ENCODE measurements at regions not wholly inside any gene's neighbourhood (a gene's known extent, or its start where the extent isn't known, plus 50 kb on each side); places are given as distances from the start of the nearest gene placed in this dataset.

- TF ChIP-seq, protein P1, sequence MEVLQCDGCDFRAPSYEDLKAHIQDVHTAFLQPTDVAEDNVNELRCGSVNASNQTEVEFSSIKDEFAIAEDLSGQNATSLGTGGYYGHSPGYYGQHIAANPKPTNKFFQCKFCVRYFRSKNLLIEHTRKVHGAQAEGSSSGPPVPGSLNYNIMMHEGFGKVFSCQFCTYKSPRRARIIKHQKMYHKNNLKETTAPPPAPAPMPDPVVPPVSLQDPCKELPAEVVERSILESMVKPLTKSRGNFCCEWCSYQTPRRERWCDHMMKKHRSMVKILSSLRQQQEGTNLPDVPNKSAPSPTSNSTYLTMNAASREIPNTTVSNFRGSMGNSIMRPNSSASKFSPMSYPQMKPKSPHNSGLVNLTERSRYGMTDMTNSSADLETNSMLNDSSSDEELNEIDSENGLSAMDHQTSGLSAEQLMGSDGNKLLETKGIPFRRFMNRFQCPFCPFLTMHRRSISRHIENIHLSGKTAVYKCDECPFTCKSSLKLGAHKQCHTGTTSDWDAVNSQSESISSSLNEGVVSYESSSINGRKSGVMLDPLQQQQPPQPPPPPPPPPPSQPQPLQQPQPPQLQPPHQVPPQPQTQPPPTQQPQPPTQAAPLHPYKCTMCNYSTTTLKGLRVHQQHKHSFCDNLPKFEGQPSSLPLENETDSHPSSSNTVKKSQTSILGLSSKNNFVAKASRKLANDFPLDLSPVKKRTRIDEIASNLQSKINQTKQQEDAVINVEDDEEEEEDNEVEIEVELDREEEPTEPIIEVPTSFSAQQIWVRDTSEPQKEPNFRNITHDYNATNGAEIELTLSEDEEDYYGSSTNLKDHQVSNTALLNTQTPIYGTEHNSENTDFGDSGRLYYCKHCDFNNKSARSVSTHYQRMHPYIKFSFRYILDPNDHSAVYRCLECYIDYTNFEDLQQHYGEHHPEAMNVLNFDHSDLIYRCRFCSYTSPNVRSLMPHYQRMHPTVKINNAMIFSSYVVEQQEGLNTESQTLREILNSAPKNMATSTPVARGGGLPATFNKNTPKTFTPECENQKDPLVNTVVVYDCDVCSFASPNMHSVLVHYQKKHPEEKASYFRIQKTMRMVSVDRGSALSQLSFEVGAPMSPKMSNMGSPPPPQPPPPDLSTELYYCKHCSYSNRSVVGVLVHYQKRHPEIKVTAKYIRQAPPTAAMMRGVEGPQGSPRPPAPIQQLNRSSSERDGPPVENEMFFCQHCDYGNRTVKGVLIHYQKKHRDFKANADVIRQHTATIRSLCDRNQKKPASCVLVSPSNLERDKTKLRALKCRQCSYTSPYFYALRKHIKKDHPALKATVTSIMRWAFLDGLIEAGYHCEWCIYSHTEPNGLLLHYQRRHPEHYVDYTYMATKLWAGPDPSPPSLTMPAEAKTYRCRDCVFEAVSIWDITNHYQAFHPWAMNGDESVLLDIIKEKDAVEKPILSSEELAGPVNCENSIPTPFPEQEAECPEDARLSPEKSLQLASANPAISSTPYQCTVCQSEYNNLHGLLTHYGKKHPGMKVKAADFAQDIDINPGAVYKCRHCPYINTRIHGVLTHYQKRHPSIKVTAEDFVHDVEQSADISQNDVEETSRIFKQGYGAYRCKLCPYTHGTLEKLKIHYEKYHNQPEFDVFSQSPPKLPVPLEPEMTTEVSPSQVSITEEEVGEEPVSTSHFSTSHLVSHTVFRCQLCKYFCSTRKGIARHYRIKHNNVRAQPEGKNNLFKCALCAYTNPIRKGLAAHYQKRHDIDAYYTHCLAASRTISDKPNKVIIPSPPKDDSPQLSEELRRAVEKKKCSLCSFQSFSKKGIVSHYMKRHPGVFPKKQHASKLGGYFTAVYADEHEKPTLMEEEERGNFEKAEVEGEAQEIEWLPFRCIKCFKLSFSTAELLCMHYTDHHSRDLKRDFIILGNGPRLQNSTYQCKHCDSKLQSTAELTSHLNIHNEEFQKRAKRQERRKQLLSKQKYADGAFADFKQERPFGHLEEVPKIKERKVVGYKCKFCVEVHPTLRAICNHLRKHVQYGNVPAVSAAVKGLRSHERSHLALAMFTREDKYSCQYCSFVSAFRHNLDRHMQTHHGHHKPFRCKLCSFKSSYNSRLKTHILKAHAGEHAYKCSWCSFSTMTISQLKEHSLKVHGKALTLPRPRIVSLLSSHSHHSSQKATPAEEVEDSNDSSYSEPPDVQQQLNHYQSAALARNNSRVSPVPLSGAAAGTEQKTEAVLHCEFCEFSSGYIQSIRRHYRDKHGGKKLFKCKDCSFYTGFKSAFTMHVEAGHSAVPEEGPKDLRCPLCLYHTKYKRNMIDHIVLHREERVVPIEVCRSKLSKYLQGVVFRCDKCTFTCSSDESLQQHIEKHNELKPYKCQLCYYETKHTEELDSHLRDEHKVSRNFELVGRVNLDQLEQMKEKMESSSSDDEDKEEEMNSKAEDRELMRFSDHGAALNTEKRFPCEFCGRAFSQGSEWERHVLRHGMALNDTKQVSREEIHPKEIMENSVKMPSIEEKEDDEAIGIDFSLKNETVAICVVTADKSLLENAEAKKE (CRISPR knock-in tag; IDR thresholded peaks at IDR 0.05): no peak
- TF ChIP-seq ZNF331 (CRISPR knock-in tag; IDR thresholded peaks at IDR 0.05; ENCODE audit: low read depth): no peak
- TF ChIP-seq CREB1 (CRISPR knock-in tag; IDR thresholded peaks at IDR 0.05; ENCODE audit: low read depth): no peak
- no peak for TF ChIP-seq EZH2 (IDR thresholded peaks at IDR 0.05; ENCODE audit: low read depth, unreplicated experiment)
- TF ChIP-seq JUNB (IDR thresholded peaks at IDR 0.05; ENCODE audit: unreplicated experiment): no peak
- no peak for TF ChIP-seq NANOG (IDR thresholded peaks at IDR 0.05; ENCODE audit: borderline replicate concordance)
- TF ChIP-seq, protein P2, sequence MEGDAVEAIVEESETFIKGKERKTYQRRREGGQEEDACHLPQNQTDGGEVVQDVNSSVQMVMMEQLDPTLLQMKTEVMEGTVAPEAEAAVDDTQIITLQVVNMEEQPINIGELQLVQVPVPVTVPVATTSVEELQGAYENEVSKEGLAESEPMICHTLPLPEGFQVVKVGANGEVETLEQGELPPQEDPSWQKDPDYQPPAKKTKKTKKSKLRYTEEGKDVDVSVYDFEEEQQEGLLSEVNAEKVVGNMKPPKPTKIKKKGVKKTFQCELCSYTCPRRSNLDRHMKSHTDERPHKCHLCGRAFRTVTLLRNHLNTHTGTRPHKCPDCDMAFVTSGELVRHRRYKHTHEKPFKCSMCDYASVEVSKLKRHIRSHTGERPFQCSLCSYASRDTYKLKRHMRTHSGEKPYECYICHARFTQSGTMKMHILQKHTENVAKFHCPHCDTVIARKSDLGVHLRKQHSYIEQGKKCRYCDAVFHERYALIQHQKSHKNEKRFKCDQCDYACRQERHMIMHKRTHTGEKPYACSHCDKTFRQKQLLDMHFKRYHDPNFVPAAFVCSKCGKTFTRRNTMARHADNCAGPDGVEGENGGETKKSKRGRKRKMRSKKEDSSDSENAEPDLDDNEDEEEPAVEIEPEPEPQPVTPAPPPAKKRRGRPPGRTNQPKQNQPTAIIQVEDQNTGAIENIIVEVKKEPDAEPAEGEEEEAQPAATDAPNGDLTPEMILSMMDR (conservative IDR thresholded peaks at IDR 0.05; ENCODE audit: low read depth in 2 of 2): no peak
- no peak for TF ChIP-seq STAT1 (IDR thresholded peaks at IDR 0.05; ENCODE audit: unreplicated experiment)
- no peak for TF ChIP-seq POLR2AphosphoS5 (IDR thresholded peaks at IDR 0.05; ENCODE audit: low read depth)
These were observed 301.2 kb upstream of the ZNF804A start (continued) for GRCh38 chr2:184297085-184297484.

DNA sequence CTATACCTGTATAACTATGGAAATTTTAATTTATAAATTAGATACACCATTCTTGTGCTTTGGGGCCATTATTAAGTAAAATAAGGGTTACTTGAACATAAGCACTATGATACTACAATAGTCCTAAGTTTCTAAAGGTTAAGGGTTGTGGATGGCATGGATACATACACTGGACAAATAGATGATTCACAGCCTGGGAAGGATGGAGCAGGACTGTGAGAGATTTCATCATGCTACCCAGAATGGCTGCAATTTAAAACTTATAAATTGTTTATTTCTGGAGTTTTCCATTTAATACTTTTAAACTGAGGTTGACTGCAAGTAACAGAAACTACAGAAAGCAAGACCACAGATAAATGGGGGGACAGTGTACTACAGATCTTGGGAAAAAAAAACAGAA, 295.8 kb upstream of the ZNF804A start:
- no peaks in the 10 kb centered on the region for H4K20me1 ChIP-seq (replicated peaks; ENCODE audit: insufficient read depth)
- H3K9me2 ChIP-seq (ENCODE audit: insufficient read depth): no peaks in the 10 kb centered on the region
- H3F3A ChIP-seq (replicated peaks; ENCODE audit: low read depth): no peaks in the 10 kb centered on the region
- H3K36me3 ChIP-seq (ENCODE audit: insufficient read depth): no peaks in the 10 kb centered on the region
- H3K27me3 Mint-ChIP-seq (ENCODE audit: insufficient read depth, low read depth, poor library complexity): no peaks in the 10 kb centered on the region
- no peak overlapping the region for H3K4me2 ChIP-seq
- no peaks in the 10 kb centered on the region for H3K4me1 Mint-ChIP-seq
- no peak overlapping the region for H3K4me3 Mint-ChIP-seq
- no peak overlapping the region for H3K4me3 ChIP-seq
- no peaks in the 10 kb centered on the region for H3K79me2 ChIP-seq (replicated peaks; ENCODE audit: insufficient read depth)
- H3K27me3 ChIP-seq (ENCODE audit: insufficient read depth): no peaks in the 10 kb centered on the region
- no peak overlapping the region for H3K27ac ChIP-seq (ENCODE audit: low read depth)
- ATAC-seq: no peak
- no peaks in the 10 kb centered on the region for H3K36me3 Mint-ChIP-seq (ENCODE audit: low read depth)
- no peaks in the 10 kb centered on the region for H3K4me1 ChIP-seq (ENCODE audit: insufficient read depth)
- no peak for DNase-seq (ENCODE audit: low spot score)
- H2AFZ ChIP-seq: no peak overlapping the region
- H3K27ac Mint-ChIP-seq: no peak overlapping the region
- no peaks in the 10 kb centered on the region; the same call in 2 of the 3 replicates for H3K9me3 Mint-ChIP-seq
- TF ChIP-seq, protein P3, sequence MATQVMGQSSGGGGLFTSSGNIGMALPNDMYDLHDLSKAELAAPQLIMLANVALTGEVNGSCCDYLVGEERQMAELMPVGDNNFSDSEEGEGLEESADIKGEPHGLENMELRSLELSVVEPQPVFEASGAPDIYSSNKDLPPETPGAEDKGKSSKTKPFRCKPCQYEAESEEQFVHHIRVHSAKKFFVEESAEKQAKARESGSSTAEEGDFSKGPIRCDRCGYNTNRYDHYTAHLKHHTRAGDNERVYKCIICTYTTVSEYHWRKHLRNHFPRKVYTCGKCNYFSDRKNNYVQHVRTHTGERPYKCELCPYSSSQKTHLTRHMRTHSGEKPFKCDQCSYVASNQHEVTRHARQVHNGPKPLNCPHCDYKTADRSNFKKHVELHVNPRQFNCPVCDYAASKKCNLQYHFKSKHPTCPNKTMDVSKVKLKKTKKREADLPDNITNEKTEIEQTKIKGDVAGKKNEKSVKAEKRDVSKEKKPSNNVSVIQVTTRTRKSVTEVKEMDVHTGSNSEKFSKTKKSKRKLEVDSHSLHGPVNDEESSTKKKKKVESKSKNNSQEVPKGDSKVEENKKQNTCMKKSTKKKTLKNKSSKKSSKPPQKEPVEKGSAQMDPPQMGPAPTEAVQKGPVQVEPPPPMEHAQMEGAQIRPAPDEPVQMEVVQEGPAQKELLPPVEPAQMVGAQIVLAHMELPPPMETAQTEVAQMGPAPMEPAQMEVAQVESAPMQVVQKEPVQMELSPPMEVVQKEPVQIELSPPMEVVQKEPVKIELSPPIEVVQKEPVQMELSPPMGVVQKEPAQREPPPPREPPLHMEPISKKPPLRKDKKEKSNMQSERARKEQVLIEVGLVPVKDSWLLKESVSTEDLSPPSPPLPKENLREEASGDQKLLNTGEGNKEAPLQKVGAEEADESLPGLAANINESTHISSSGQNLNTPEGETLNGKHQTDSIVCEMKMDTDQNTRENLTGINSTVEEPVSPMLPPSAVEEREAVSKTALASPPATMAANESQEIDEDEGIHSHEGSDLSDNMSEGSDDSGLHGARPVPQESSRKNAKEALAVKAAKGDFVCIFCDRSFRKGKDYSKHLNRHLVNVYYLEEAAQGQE (IDR thresholded peaks at IDR 0.05; ENCODE audit: unreplicated experiment): no peak

Measured in GM23338 (cell line).